Stimulated activated memory B cell treated with anti-CD40 and anti-IgM and Interleukin-4, amounts not matched to agents 10 μg/mL and 1 μg/mL and 100 μg/mL, for 72 hours (primary cell): ENCODE measurements at regions not wholly inside any gene's neighbourhood (a gene's known extent, or its start where the extent isn't known, plus 50 kb on each side); places are given as distances from the start of the nearest gene placed in this dataset.

Experiments
- ATAC-seq: fragments of 150-1000 bp; cut with Tn5 transposase; 2 replicates; pipeline ENCODE4 v1.10.0; 2021
- H3K27ac Mint-ChIP-seq: one replicate; pipeline ENCODE4 v1.8.0; 2022; ENCODE audit warnings: mild to moderate bottlenecking, mixed read lengths
- H3K27me3 Mint-ChIP-seq: one replicate; pipeline ENCODE4 v1.8.0; 2022; ENCODE audit warnings: mixed read lengths
- H3K36me3 Mint-ChIP-seq: one replicate; pipeline ENCODE4 v1.8.0; 2022; ENCODE audit warnings: mixed read lengths
- H3K4me1 Mint-ChIP-seq: one replicate; pipeline ENCODE4 v1.8.0; 2022; ENCODE audit warnings: mixed read lengths
- H3K4me3 Mint-ChIP-seq: one replicate; pipeline ENCODE4 v1.8.0; 2022; ENCODE audit warnings: mild to moderate bottlenecking, moderate library complexity, mixed read lengths
- H3K9me3 Mint-ChIP-seq: one replicate; pipeline ENCODE4 v1.8.0; 2022; ENCODE audit warnings: mixed read lengths

DNA sequence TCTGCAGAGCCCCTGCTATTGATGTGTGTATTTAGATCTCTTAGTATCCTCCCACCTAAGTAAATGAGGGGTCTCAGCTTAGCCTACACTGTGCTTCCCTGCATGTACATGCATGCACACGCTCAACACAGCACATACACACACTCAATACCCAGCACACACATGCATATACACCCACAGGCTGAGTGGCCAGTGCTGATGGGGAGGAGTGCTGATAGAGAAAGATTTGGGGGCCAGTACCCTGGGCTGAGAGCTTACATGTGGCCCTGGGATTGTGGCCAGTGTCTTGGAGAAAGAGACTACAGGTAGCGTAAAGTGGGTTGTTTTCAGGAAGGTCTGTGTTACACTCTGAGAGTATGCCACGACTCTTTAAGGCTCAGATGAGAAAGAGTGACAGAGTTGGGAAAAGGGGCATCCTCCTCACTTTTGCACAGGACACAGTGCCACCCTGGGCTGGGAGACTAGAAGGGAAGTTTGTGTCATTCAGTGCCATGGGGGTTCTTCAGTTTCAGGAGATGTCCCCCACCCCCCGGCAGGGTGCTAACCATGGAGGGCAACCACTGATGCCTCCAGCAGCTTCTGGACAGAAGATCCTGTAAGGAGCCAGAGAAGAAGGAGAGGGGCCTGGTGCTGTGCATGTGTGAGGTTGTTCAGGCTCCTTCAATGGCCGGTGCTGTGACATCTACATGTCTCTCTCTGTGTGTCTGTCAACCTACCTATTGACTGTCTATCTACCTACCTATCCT is 166.8 kb downstream of the RHOU start:
- H3K4me1 Mint-ChIP-seq: peaks cover 15% of the 10 kb centered on the region
- peaks cover 21% of the 10 kb centered on the region for H3K27me3 Mint-ChIP-seq
- H3K36me3 Mint-ChIP-seq: no peaks in the 10 kb centered on the region
- H3K9me3 Mint-ChIP-seq: no peaks in the 10 kb centered on the region
- no peak overlapping the region for H3K4me3 Mint-ChIP-seq
- no peak overlapping the region for H3K27ac Mint-ChIP-seq
- no peak for ATAC-seq

DNA sequence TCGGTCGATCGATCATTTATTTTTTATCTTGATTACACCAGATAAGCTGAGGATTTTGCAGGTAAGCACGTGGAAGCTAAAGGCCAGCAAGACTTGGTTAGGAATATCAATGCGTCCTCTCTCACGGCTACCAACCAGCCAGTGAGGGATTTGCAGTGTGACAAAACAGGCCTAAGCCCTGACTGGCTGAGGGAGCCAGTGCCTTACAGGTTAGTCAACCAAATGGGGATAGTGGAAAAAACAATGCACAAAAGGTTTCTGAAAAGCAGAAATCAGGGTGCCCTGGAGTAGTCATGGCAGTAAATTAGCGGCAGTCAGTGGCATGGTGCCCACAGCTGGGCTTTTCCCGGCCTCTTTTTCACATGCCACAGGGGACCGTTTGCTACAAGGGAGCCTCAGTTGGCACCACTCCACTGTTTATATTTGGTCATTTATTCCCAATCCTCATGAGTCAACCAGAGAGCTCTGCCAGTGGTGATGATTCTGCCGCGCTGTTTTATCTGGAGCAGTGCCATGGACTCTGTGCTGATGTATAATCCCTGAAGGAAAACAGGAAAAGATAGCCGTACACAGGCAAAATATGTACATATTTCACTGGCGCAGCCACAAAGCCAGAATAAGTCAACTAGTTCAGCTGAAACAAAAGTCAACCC is 167.6 kb downstream of the RHOU start:
- no peak overlapping the region for H3K4me3 Mint-ChIP-seq
- H3K27ac Mint-ChIP-seq: no peak overlapping the region
- H3K9me3 Mint-ChIP-seq: no peaks in the 10 kb centered on the region
- H3K4me1 Mint-ChIP-seq: peaks cover 10% of the 10 kb centered on the region
- H3K27me3 Mint-ChIP-seq: peaks cover 14% of the 10 kb centered on the region
- no peaks in the 10 kb centered on the region for H3K36me3 Mint-ChIP-seq
- ATAC-seq: no peak

GRCh38 chr1:228903434-228904071 is 168.3 kb downstream of the RHOU start:
- H3K36me3 Mint-ChIP-seq: no peaks in the 10 kb centered on the region
- ATAC-seq: no peak

DNA sequence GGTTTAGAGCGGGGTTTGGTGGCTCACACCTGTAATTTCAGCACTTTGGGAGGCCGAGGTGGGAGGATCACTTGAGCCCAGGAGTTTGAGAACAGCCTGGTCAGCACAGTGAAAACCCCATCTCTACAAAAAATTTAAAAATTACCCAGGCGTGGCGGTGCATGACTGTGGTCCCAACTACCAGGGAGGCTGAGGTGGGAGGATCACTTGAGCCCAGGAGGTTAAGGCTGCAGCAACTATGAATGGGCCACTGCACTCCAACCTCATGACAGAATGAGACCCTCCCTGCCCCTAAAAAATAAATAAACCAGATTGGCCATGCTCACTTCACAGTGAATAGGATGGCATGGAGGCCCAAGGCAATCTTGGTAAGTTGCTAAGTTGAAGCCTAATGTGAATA is 168.9 kb downstream of the RHOU start:
- no peak for ATAC-seq

More at GRCh38 chr1:228903434-228904071, 168.3 kb downstream of the RHOU start:
- peaks cover 12% of the 10 kb centered on the region for H3K27me3 Mint-ChIP-seq
- no peaks in the 10 kb centered on the region for H3K9me3 Mint-ChIP-seq
- peaks cover 3% of the 10 kb centered on the region for H3K4me1 Mint-ChIP-seq
- H3K4me3 Mint-ChIP-seq: no peak overlapping the region
- H3K27ac Mint-ChIP-seq: no peak overlapping the region

GRCh38 chr1:228905701-228906101 is 170.4 kb downstream of the RHOU start:
- no peaks in the 10 kb centered on the region for H3K4me1 Mint-ChIP-seq
- H3K36me3 Mint-ChIP-seq: no peaks in the 10 kb centered on the region
- no peak for ATAC-seq
- no peaks in the 10 kb centered on the region for H3K9me3 Mint-ChIP-seq
- no peak overlapping the region for H3K4me3 Mint-ChIP-seq
- H3K27me3 Mint-ChIP-seq: peaks cover 12% of the 10 kb centered on the region
- no peak overlapping the region for H3K27ac Mint-ChIP-seq

More for the DNA sequence above, 168.9 kb downstream of the RHOU start:
- Mint-ChIP-seq H3K27me3 (peaks cover 12% of the 10 kb centered on the region), H3K4me3 (no peak overlapping the region), H3K4me1 (no peaks in the 10 kb centered on the region), H3K27ac (no peak overlapping the region), H3K36me3 (no peaks in the 10 kb centered on the region), H3K9me3 (no peaks in the 10 kb centered on the region)

DNA sequence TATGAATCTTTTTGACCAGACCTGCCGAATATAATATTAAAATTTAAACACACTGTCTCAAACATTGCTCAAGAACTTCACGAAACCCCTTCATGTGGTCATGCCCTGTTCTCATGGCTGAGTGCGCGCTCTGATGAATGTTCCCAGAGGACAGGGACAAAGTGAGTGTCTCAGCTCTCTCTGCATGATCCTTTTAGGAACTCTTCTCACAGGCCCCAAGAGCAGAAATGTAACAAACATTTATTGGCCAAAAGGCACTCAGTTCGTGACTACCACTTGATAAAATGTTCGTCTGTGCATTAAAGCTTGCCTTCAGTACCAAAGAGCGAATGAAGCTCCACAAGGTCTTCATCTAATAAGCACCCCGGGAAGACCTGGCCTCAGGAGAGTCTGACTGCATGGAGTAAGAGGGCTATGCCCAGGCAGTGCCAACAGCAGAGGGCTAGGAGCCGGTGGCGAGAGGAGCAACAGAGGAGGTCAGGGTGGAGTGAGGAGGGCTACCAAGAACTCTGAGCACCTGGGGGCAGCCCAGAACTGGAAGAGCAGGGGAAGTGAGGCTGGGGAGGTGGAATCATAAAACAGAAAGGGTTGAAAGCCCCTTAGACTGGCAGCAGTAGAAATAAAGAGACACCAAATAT is 171.1 kb downstream of the RHOU start:
- no peaks in the 10 kb centered on the region for H3K36me3 Mint-ChIP-seq
- no peaks in the 10 kb centered on the region for H3K9me3 Mint-ChIP-seq
- peaks cover 12% of the 10 kb centered on the region for H3K27me3 Mint-ChIP-seq
- ATAC-seq: no peak
- H3K4me1 Mint-ChIP-seq: no peaks in the 10 kb centered on the region
- no peak overlapping the region for H3K4me3 Mint-ChIP-seq
- H3K27ac Mint-ChIP-seq: no peak overlapping the region

- no peak for ATAC-seq
- H3K4me1 Mint-ChIP-seq: no peaks in the 10 kb centered on the region
- H3K27ac Mint-ChIP-seq: no peak overlapping the region
- peaks cover 6% of the 10 kb centered on the region for H3K27me3 Mint-ChIP-seq
- no peak overlapping the region for H3K4me3 Mint-ChIP-seq
- H3K9me3 Mint-ChIP-seq: no peaks in the 10 kb centered on the region
- H3K36me3 Mint-ChIP-seq: no peaks in the 10 kb centered on the region
Observed at GRCh38 chr1:228911225-228912210, 176.2 kb downstream of the RHOU start.

GRCh38 chr1:228913626-228914414 is 178.5 kb downstream of the RHOU start:
- no peaks in the 10 kb centered on the region for H3K4me1 Mint-ChIP-seq
- ATAC-seq: no peak
- H3K9me3 Mint-ChIP-seq: no peaks in the 10 kb centered on the region
- no peaks in the 10 kb centered on the region for H3K36me3 Mint-ChIP-seq
- H3K4me3 Mint-ChIP-seq: no peak overlapping the region
- H3K27ac Mint-ChIP-seq: no peak overlapping the region
- peaks cover 6% of the 10 kb centered on the region for H3K27me3 Mint-ChIP-seq

GRCh38 chr1:228914700-228915099 is 179.4 kb downstream of the RHOU start:
- Mint-ChIP-seq H3K27ac (no peak overlapping the region), H3K4me3 (no peak overlapping the region), H3K36me3 (no peaks in the 10 kb centered on the region), H3K4me1 (no peaks in the 10 kb centered on the region), H3K27me3 (peaks cover 6% of the 10 kb centered on the region), H3K9me3 (no peaks in the 10 kb centered on the region)
- ATAC-seq: no peak

- H3K36me3 Mint-ChIP-seq: no peaks in the 10 kb centered on the region
- H3K27ac Mint-ChIP-seq: no peak overlapping the region
- no peak overlapping the region for H3K4me3 Mint-ChIP-seq
- ATAC-seq: no peak
- H3K9me3 Mint-ChIP-seq: no peaks in the 10 kb centered on the region
- H3K4me1 Mint-ChIP-seq: no peaks in the 10 kb centered on the region
- peaks cover 6% of the 10 kb centered on the region for H3K27me3 Mint-ChIP-seq
Observed at GRCh38 chr1:228917342-228917741, 182.1 kb downstream of the RHOU start.

- no peaks in the 10 kb centered on the region for H3K36me3 Mint-ChIP-seq
- no peak for ATAC-seq
- H3K27ac Mint-ChIP-seq: no peak overlapping the region
- no peak overlapping the region for H3K4me3 Mint-ChIP-seq
- peaks cover 3% of the 10 kb centered on the region for H3K27me3 Mint-ChIP-seq
- H3K4me1 Mint-ChIP-seq: no peaks in the 10 kb centered on the region
- no peaks in the 10 kb centered on the region for H3K9me3 Mint-ChIP-seq
Observed at GRCh38 chr1:228917755-228918154, 182.5 kb downstream of the RHOU start.

DNA sequence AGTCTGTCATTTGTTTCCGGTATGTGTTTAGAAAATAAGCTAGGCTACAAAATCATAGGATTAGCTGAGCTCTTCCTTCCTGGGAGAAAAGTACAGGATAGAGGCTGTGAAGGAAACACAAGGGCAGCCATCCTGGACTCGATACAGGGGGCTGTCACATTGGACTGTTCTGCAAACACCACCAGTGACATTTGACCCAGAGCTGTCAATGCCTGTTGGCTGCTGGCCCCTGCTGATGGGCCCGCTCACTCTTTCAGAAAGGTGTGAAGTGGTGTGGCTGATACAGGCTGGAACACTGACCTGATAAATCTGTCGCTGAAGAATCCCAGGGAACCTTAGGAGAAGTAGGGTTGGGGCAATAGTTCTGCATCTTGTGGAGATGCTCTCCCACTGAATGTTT is 183.1 kb downstream of the RHOU start:
- Mint-ChIP-seq H3K4me1 (no peaks in the 10 kb centered on the region), H3K9me3 (no peaks in the 10 kb centered on the region), H3K4me3 (no peak overlapping the region), H3K27ac (no peak overlapping the region), H3K36me3 (no peaks in the 10 kb centered on the region), H3K27me3 (no peaks in the 10 kb centered on the region)
- no peak for ATAC-seq

GRCh38 chr1:228919914-228920313 is 184.6 kb downstream of the RHOU start:
- Mint-ChIP-seq H3K27me3 (peaks cover 6% of the 10 kb centered on the region), H3K9me3 (peaks cover 3% of the 10 kb centered on the region), H3K27ac (no peak overlapping the region), H3K4me3 (no peak overlapping the region), H3K36me3 (no peaks in the 10 kb centered on the region), H3K4me1 (no peaks in the 10 kb centered on the region)
- no peak for ATAC-seq

GRCh38 chr1:228920831-228921230 is 185.6 kb downstream of the RHOU start:
- H3K4me3 Mint-ChIP-seq: no peak overlapping the region
- no peak for ATAC-seq
- H3K4me1 Mint-ChIP-seq: no peaks in the 10 kb centered on the region
- peaks cover 7% of the 10 kb centered on the region for H3K9me3 Mint-ChIP-seq
- no peak overlapping the region for H3K27ac Mint-ChIP-seq
- peaks cover 15% of the 10 kb centered on the region for H3K27me3 Mint-ChIP-seq
- H3K36me3 Mint-ChIP-seq: no peaks in the 10 kb centered on the region
